Cardiac muscle cell (in vitro differentiated cells and primary cell): ENCODE measurements at regions not wholly inside any gene's neighbourhood (a gene's known extent, or its start where the extent isn't known, plus 50 kb on each side); places are given as distances from the start of the nearest gene placed in this dataset.
A peak's percentile ranks its signal among the peaks of the same experiment; 100 is the strongest.

Source experiments
- DNase-seq, 2 donors: peaks; one replicate each; pipeline versions ENCODE4 v3.0.0 to v3.0.0-alpha.2; 2010 to 2017; ENCODE audit warnings: low read depth in 1 of 2, low spot score in 1 of 2
- H3K27ac ChIP-seq: fragments of 200-600 bp; sonication (generic); 2 replicates; pipeline ENCODE4 v1.5.1; 2016
- H3K27me3 ChIP-seq: fragments of 200-600 bp; sonication (generic); 2 replicates; pipeline ENCODE4 v1.6.0; 2016; ENCODE audit warnings: control low read depth
- H3K36me3 ChIP-seq: fragments of 200-600 bp; sonication (generic); 2 replicates; pipeline ENCODE4 v1.5.1; 2016; ENCODE audit warnings: control low read depth
- H3K4me1 ChIP-seq: fragments of 200-600 bp; sonication (generic); 2 replicates; pipeline ENCODE4 v1.8.1; 2017; ENCODE audit warnings: low read depth, mild to moderate bottlenecking, mixed run types
- H3K4me3 ChIP-seq: fragments of 200-600 bp; sonication (generic); 2 replicates; pipeline ENCODE4 v1.5.1; 2016; ENCODE audit warnings: mild to moderate bottlenecking
- H3K9me3 ChIP-seq: fragments of 200-600 bp; sonication (generic); 2 replicates; pipeline ENCODE4 v1.5.1; 2017; ENCODE audit warnings: low read depth, mild to moderate bottlenecking, control low read depth
- TF ChIP-seq, protein P1 (sequence below): IDR thresholded peaks from 2 replicates; pipeline ENCODE4 v1.5.1; 2012; ENCODE audit warnings: low read depth, mild to moderate bottlenecking, low read length

DNA sequence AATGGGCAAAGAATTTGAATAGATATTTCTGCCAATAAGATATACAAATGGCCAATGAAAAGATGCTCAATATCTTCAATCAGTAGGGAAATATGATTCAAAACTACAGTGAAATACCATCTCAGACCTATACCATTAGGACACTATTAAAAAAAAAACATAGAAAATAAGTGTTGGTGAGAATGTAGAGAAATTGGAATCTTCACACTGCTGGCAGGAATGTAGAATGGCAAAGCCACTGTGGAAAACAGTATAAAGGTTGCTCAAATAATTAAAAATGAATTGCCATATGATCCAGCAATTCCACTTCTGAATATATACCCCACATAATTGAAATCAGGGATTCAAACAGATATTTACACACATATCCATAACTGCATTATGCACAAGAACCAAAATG is 88.1 kb upstream of the STARD13 start:
- DNase-seq: no peak
- H3K4me3 ChIP-seq: no peak overlapping the region
- no peak overlapping the region for H3K27ac ChIP-seq
- no peaks in the 10 kb centered on the region for H3K36me3 ChIP-seq
- H3K4me1 ChIP-seq: no peaks in the 10 kb centered on the region
- no peaks in the 10 kb centered on the region for H3K27me3 ChIP-seq
- no peaks in the 10 kb centered on the region for H3K9me3 ChIP-seq
- TF ChIP-seq, protein P1, sequence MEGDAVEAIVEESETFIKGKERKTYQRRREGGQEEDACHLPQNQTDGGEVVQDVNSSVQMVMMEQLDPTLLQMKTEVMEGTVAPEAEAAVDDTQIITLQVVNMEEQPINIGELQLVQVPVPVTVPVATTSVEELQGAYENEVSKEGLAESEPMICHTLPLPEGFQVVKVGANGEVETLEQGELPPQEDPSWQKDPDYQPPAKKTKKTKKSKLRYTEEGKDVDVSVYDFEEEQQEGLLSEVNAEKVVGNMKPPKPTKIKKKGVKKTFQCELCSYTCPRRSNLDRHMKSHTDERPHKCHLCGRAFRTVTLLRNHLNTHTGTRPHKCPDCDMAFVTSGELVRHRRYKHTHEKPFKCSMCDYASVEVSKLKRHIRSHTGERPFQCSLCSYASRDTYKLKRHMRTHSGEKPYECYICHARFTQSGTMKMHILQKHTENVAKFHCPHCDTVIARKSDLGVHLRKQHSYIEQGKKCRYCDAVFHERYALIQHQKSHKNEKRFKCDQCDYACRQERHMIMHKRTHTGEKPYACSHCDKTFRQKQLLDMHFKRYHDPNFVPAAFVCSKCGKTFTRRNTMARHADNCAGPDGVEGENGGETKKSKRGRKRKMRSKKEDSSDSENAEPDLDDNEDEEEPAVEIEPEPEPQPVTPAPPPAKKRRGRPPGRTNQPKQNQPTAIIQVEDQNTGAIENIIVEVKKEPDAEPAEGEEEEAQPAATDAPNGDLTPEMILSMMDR: peak; percentile 8

DNA sequence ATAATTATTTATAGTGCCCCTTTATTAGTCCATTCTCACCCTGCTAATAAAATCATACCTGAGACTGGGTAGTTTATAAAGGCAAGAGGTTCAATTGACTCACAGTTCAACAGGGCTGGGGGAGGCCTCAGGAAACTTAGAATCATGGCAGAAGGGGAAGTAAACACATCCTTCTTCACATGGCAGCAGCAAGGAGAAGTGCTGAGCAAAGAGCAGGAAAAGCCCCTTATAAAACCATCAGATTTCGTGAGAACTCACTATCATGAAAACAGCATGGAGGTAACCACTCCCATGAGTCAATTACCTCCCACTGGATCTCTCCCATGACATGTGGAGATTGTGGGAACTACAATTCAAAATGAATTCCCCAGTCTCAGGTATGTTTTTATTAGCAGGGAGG is 89.9 kb upstream of the STARD13 start:
- TF ChIP-seq, protein P1: no peak
- no peak overlapping the region for H3K27ac ChIP-seq
- H3K36me3 ChIP-seq: no peaks in the 10 kb centered on the region
- no peak for DNase-seq
- no peaks in the 10 kb centered on the region for H3K27me3 ChIP-seq
- H3K4me3 ChIP-seq: no peak overlapping the region
- H3K9me3 ChIP-seq: no peaks in the 10 kb centered on the region
- H3K4me1 ChIP-seq: no peaks in the 10 kb centered on the region

DNA sequence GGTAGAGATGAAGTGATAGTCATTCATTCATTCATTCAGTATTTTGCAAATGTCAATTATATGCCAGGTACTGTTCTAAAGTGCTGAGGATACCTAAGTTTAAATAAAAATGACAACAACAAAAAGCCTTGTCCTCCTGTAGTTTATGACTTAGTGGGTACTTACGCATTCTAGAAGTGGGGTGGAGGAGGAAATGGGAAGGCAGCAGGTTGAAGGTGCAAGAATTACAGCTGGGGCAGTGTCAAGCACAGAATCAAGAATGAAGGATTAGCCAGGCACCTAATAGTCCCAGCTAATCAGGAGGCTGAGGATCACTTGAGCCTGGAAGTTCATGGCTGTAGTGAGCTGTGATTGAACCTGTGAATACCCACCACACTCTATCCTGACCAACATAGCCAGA is 90.7 kb upstream of the STARD13 start:
- DNase-seq: no peak
- Histone ChIP-seq H3K27ac (no peak overlapping the region), H3K27me3 (no peaks in the 10 kb centered on the region), H3K36me3 (no peaks in the 10 kb centered on the region), H3K4me3 (no peak overlapping the region), H3K4me1 (no peaks in the 10 kb centered on the region), H3K9me3 (no peaks in the 10 kb centered on the region)
- TF ChIP-seq, protein P1: no peak

DNA sequence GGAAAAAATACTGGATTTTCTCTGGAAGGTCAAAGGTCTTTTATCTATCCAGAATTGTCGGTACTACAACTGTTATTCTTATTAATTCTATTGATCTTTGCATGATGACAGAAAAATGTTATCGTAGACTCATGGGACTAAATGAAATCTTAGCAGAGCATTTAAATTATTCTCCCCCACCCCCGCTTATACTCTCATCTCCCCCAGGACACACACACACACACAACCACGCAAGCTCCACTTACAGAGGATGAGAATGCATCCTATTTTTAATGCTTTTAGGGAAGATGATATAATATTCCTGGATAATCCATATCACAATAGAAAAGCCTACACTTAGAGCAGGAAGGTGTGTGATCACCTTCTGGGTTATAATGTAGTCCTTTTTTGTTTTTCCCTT is 91.9 kb upstream of the STARD13 start:
- Histone ChIP-seq H3K27me3 (no peaks in the 10 kb centered on the region), H3K4me1 (no peaks in the 10 kb centered on the region), H3K9me3 (no peaks in the 10 kb centered on the region), H3K4me3 (no peak overlapping the region), H3K36me3 (no peaks in the 10 kb centered on the region), H3K27ac (no peak overlapping the region)
- TF ChIP-seq, protein P1: no peak
- no peak for DNase-seq

DNA sequence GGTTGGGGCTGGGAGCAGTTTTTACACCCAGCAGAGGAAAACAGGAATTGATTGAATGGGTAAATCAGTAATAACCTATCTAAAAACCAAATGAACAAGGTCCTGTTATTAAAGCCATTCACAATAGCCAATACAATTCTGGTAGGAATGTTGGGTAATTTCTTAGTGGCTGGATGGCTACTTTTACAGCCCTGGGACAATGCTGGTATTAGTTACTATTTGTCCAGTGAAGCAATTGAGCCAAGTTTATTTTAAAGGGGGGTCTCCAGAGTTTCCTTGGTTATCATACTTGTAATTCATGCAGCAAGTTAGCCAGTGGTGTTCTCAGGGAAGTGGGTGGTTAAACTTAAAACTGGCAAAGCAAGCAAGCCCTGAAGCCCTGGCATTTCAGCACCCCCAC is 92.3 kb upstream of the STARD13 start:
- no peaks in the 10 kb centered on the region for H3K36me3 ChIP-seq
- no peak overlapping the region for H3K4me3 ChIP-seq
- no peaks in the 10 kb centered on the region for H3K27me3 ChIP-seq
- no peaks in the 10 kb centered on the region for H3K9me3 ChIP-seq
- TF ChIP-seq, protein P1: no peak
- no peaks in the 10 kb centered on the region for H3K4me1 ChIP-seq
- no peak overlapping the region for H3K27ac ChIP-seq
- no peak for DNase-seq

DNA sequence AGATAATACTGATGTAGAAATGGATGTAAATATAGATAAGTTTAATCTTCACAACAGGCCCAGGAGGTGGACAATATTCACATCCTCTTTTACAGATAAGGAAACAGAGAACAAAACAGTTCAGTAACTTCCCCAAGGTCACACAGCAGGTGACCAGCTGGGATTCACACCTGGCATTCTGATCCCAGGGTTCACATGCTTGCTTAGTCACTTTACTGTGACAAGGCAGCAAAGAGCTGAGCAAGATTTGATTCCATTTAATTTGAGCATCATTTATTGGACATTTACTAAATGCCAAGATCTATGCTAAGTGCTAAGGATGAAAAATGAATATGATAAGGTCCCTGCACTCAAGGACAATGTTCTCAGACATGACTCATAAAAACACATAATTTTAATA is 94.1 kb upstream of the STARD13 start:
- no peaks in the 10 kb centered on the region for H3K27me3 ChIP-seq
- DNase-seq: no peak

More for the DNA sequence above, 94.1 kb upstream of the STARD13 start:
- Histone ChIP-seq H3K4me1 (peaks cover 4% of the 10 kb centered on the region), H3K4me3 (no peak overlapping the region), H3K27ac (no peak overlapping the region), H3K36me3 (no peaks in the 10 kb centered on the region), H3K9me3 (no peaks in the 10 kb centered on the region)
- TF ChIP-seq, protein P1: no peak
